Psoas muscle (tissue), 7 donors: ENCODE measurements at regions not wholly inside any gene's neighbourhood (a gene's known extent, or its start where the extent isn't known, plus 50 kb on each side); places are given as distances from the start of the nearest gene placed in this dataset.

Experiments
- ATAC-seq, 4 donors: fragments of 200-7000 bp; cut with Tn5 transposase; one replicate each; pipeline ENCODE4 v1.9.1; 2020; ENCODE audit warnings: moderate library complexity in 3 of 4, mild to moderate bottlenecking in 2 of 4
- DNase-seq, 2 donors: peaks; one replicate each; pipeline ENCODE4 v3.0.0-alpha.2; 2020
- H3K27ac ChIP-seq: fragments of 200-600 bp; one replicate; pipeline ENCODE4 v1.8.0; 2022
- H3K27me3 ChIP-seq, 3 donors: fragments of 200-600 bp in 1 of 3; one replicate each; pipeline versions ENCODE4 v1.6.1 to v1.8.0; 2013 to 2022; ENCODE audit warnings: low read length in 2 of 3, mild to moderate bottlenecking in 2 of 3, moderate library complexity in 1 of 3; ENCODE audit not compliant: insufficient read depth in 3 of 3
- H3K36me3 ChIP-seq, 2 donors: fragments of 200-600 bp in 1 of 2; one replicate each; pipeline versions ENCODE4 v1.6.1 to v1.8.0; 2013 to 2022; ENCODE audit warnings: low read depth in 1 of 2, mild to moderate bottlenecking in 1 of 2, moderate library complexity in 1 of 2; ENCODE audit not compliant: insufficient read depth in 1 of 2
- H3K4me1 ChIP-seq: fragments of 200-600 bp; one replicate; pipeline ENCODE4 v1.8.0; 2022
- H3K4me3 ChIP-seq: fragments of 200-600 bp; one replicate; pipeline ENCODE4 v1.8.0; 2022; ENCODE audit warnings: mild to moderate bottlenecking
- H3K9me3 ChIP-seq: fragments of 200-600 bp; one replicate; pipeline ENCODE4 v1.8.0; 2022
- WGBS, 3 donors: extraction: QIAGEN DNeasy Blood & Tissue Kit; methylation state at CpG; one replicate each; pipeline versions ENCODE4 v1.1.6 to v1.1.7; 2013; 5-methylcytosine and 5-hydroxymethylcytosine counted together
- intact Hi-C, 2 donors: fragments of 100-400 bp; cut with DNase I; formaldehyde crosslinking; loops; one replicate each; pipeline versions ENCODE4 v1.11.0 to v1.14.2; 2022
- TF ChIP-seq, protein P1 (sequence below): fragments of 200-600 bp; IDR thresholded peaks from one replicate; pipeline ENCODE4 v1.8.0; 2022; ENCODE audit warnings: antibody characterized with exemption
- donor health status: healthy with polysubstance abuse.
- donor health status: DM: no; HTN: no; CAD: no; lungs with moderate emphysema.
- donor health status: Bipolar disorder and iron deficiency.
- donor health status: healthy.
- donor health status: DM: yes; HTN: yes; CAD: no.
- donor health status: DM: no; HTN: no; CAD: no.
- donor health status: DM: yes; HTN: yes; CAD: no.

DNA sequence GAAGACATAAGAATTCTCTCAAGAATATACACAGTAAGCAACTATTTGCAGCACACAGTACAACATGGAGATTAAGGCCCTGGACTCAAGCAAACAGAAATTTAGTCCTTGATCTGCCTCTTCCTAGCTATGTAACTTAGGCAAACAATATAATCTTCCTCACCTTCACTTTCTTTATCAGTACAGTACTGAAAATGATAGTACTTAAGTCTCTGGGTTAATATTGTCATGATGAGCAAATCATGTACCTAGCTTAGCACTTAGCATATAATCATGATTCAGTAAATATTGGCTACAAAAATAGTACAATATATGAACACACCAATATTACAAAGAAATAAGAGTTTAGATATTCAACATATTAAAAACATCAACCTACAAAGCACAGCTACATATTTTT is 320.5 kb downstream of the HACE1 start:
- H3K4me1 ChIP-seq: no peaks in the 10 kb centered on the region

DNA sequence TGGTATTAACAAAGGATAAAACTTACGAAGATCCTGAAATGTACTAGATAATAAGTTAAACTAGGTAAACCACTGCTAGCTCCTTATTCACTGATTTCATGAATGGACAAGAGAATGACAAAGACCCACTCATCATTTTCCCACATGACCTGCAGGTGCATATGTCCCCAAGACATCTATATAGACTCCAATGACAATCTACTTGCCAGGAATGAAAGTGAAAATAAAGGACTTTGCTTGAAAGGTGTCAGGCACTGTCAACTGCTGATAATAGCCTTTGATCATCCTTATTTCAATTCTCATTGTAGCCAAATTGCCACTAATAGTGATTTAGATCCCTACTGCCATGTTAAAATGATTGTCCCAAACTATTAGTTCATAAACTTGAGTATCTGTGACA is 321.8 kb downstream of the HACE1 start:
- Histone ChIP-seq H3K9me3 (no peaks in the 10 kb centered on the region), H3K27ac (no peak overlapping the region), H3K27me3 (no peaks in the 10 kb centered on the region), H3K4me3 (no peak overlapping the region), H3K4me1 (no peaks in the 10 kb centered on the region), H3K36me3 (no peaks in the 10 kb centered on the region)
- 89 to 95% (median 93%) methylated on average over 1 of the region's 1 CpG for WGBS, 3 donors
- intact Hi-C loops: no loop called here
- TF ChIP-seq, protein P1, sequence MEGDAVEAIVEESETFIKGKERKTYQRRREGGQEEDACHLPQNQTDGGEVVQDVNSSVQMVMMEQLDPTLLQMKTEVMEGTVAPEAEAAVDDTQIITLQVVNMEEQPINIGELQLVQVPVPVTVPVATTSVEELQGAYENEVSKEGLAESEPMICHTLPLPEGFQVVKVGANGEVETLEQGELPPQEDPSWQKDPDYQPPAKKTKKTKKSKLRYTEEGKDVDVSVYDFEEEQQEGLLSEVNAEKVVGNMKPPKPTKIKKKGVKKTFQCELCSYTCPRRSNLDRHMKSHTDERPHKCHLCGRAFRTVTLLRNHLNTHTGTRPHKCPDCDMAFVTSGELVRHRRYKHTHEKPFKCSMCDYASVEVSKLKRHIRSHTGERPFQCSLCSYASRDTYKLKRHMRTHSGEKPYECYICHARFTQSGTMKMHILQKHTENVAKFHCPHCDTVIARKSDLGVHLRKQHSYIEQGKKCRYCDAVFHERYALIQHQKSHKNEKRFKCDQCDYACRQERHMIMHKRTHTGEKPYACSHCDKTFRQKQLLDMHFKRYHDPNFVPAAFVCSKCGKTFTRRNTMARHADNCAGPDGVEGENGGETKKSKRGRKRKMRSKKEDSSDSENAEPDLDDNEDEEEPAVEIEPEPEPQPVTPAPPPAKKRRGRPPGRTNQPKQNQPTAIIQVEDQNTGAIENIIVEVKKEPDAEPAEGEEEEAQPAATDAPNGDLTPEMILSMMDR: no peak
- ATAC-seq (no peak), DNase-seq (no peak)

More for the DNA sequence above, 320.5 kb downstream of the HACE1 start:
- H3K36me3 ChIP-seq: no peaks in the 10 kb centered on the region
- intact Hi-C loops: no loop called here
- no peaks in the 10 kb centered on the region for H3K27me3 ChIP-seq
- H3K4me3 ChIP-seq: no peak overlapping the region
- TF ChIP-seq, protein P1: no peak
- no peaks in the 10 kb centered on the region for H3K9me3 ChIP-seq
- DNase-seq: no peak
- no peak overlapping the region for H3K27ac ChIP-seq
- no peak for ATAC-seq

DNA sequence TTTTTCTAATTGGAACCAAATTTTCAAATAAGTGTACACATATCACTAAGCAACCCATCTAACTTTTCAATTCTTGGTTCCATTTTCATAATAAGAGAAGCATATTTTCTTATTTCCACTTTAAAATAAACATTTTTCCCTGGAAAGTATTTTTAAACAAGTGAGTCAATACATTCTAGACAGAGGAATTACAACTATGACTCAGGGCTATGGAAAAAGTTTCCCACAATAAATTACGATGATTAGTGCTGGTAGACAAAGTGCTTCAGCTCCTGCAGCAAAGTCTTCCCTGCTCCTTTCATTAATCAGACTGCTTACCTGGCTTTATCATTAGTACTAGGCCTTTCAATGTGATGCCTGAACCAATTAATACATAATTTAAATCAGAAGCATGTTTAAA is 322.5 kb downstream of the HACE1 start:
- 74 to 82% (median 74%) methylated on average over 1 of the region's 1 CpG for WGBS, 3 donors
- Histone ChIP-seq H3K4me1 (no peaks in the 10 kb centered on the region), H3K9me3 (no peaks in the 10 kb centered on the region), H3K27me3 (no peaks in the 10 kb centered on the region), H3K36me3 (no peaks in the 10 kb centered on the region), H3K4me3 (no peak overlapping the region), H3K27ac (no peak overlapping the region)
- DNase-seq: no peak
- TF ChIP-seq, protein P1: no peak
- intact Hi-C loops: no loop called here
- no peak for ATAC-seq

DNA sequence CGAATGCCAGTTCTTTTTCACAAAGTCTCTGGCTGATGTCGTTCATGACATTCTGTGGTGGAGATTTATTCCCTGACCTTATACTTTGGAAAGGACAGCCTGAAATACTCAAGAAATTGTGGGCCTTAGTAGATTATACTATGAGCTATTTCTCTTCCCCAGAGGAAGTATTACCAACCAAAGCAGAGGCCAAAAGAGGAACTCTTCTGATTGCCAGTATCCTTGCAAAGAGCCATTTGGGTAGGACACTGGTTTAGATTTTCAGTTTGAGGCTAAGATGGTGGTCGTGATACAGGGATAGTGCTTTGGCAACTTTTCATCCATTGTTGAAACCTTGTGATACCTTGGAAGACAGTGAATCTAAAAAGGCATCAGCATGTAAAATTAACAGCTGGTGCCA is 327.3 kb downstream of the HACE1 start:
- ATAC-seq (no peak), DNase-seq (no peak)
- Histone ChIP-seq H3K4me1 (no peaks in the 10 kb centered on the region), H3K27ac (no peak overlapping the region), H3K27me3 (no peaks in the 10 kb centered on the region), H3K9me3 (no peaks in the 10 kb centered on the region), H3K4me3 (no peak overlapping the region), H3K36me3 (no peaks in the 10 kb centered on the region)
- WGBS, 3 donors: 63 to 68% (median 65%) methylated on average over 3 of the region's 3 CpGs
- intact Hi-C loops: no loop called here
- TF ChIP-seq, protein P1: no peak

DNA sequence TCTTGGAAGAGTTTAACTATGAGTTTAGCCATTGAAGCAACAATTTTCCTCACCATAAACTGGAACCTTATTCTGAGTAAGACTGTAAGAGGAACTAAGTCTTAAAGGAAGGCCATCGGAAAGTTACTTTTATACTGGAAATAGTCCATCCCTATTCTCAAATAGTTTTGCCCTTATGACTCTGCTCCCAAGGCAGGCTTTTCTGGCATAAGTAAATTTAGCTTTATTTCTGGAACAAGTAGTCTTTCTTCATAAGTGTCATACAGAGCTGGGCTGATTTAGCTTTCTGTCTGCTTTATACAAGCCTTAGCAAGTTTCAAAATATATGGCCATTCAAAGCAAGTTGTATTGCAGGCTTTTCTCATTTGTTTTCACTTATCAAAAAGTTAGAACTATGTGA is 328.1 kb downstream of the HACE1 start:
- Histone ChIP-seq H3K9me3 (no peaks in the 10 kb centered on the region), H3K4me1 (no peaks in the 10 kb centered on the region), H3K36me3 (no peaks in the 10 kb centered on the region), H3K4me3 (no peak overlapping the region), H3K27ac (no peak overlapping the region), H3K27me3 (no peaks in the 10 kb centered on the region)
- 70 to 79% (median 75%) methylated on average over 1 of the region's 1 CpG for WGBS, 3 donors
- intact Hi-C loops: no loop called here
- ATAC-seq (no peak), DNase-seq (no peak)
- TF ChIP-seq, protein P1: no peak
